GM19035 (cell line): ENCODE measurements at regions not wholly inside any gene's neighbourhood (a gene's known extent, or its start where the extent isn't known, plus 50 kb on each side); places are given as distances from the start of the nearest gene placed in this dataset.

Experiments used
- ATAC-seq: cut with Tn5 transposase; IDR thresholded peaks from one replicate; pipeline ENCODE4 v1.9.1; 2021; ENCODE audit not compliant: unreplicated experiment

DNA sequence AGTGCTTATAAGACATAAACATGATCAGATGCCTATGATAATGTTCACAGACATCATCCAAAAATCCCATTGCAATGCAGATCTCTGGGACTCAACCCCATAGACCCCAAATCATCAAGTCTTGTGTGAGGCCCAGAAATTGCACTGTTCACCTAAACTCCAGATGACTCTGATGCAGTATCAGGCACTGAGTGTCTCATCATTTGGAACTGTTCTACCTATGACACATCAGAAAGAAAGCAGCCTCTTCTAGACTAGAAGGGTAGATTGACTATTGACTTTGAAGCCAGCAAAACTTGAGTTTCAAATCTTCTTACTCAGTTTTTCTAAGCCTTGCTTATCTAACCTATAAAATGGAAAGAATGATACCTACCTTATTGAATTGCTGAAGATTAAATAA, 58.7 kb upstream of the PAPPA start:
- ATAC-seq = no peak

- no peak for ATAC-seq
These were observed 58.2 kb upstream of the PAPPA start for GRCh38 chr9:116095403-116095802.

GRCh38 chr9:116096046-116096445, 57.5 kb upstream of the PAPPA start:
- ATAC-seq = no peak

DNA sequence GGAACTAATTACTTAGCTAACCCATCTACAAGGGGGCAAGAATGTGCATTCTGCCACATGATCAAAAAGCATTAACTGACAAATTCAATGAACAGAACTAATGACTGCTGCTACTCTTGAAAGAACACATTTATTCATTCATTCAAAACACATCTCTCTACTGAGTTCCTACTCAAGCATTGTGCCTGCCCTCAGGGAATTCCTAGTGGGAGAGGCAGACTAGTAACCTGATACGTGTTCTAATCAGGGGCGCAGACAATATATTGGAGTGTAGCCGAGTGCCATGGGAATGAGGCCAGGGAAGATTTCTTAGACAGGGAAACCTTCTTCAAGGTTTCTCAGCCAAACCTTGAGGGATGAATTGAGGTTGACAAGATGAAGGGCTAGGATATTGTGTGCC, 56.7 kb upstream of the PAPPA start:
- no peak for ATAC-seq

- ATAC-seq = no peak
These were observed 55.1 kb upstream of the PAPPA start for GRCh38 chr9:116098476-116098875.

GRCh38 chr9:116099821-116100220, 53.8 kb upstream of the PAPPA start:
- no peak for ATAC-seq

GRCh38 chr9:116100711-116101121, 52.9 kb upstream of the PAPPA start:
- ATAC-seq = no peak

- no peak for ATAC-seq
These were observed 52.1 kb upstream of the PAPPA start for GRCh38 chr9:116101516-116101915.

DNA sequence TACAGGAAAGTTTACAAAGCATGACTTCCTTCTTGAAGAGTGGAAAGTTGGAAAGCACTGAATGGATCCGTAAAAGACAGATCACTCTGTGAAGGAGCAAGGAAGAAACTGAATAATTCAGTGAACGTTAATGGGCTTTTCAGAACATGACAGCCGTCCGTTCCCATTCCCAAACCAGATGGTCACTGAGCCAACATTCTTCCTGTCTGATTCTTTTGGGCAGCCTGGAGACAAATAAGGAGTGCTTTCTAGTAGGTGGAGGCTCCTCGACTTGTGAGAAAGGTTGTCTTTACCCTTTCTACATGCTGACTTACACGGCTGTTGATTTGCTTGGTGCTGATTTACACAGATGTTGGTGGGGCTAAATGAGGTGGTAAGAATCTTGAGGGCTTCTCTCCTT, 51.0 kb upstream of the PAPPA start:
- ATAC-seq = no peak
